GM12892 (cell line): ENCODE measurements at regions not wholly inside any gene's neighbourhood (a gene's known extent, or its start where the extent isn't known, plus 50 kb on each side); places are given as distances from the start of the nearest gene placed in this dataset.

ENCODE experiments used
- DNase-seq: peaks from one replicate; pipeline ENCODE4 v3.0.0; 2011; ENCODE audit not compliant: insufficient read length
- FAIRE-seq: peaks from 2 replicates; lab custom pipeline; 2011; peaks lifted over from hg19 to GRCh38; lab: Jason Lieb, UNC
- POLR2A ChIP-seq: IDR thresholded peaks from 2 replicates; pipeline ENCODE4 v1.6.1; 2011; ENCODE audit warnings: low read depth, low read length, control low read depth
- POLR2AphosphoS5 ChIP-seq: IDR thresholded peaks from 2 replicates; pipeline ENCODE4 v1.6.1; 2011; ENCODE audit warnings: low read depth, low read length, control low read depth
- TAF1 ChIP-seq: IDR thresholded peaks from 2 replicates; pipeline ENCODE4 v1.6.1; 2011; ENCODE audit warnings: low read depth, mild to moderate bottlenecking, control low read depth, low read length, borderline replicate concordance

DNA sequence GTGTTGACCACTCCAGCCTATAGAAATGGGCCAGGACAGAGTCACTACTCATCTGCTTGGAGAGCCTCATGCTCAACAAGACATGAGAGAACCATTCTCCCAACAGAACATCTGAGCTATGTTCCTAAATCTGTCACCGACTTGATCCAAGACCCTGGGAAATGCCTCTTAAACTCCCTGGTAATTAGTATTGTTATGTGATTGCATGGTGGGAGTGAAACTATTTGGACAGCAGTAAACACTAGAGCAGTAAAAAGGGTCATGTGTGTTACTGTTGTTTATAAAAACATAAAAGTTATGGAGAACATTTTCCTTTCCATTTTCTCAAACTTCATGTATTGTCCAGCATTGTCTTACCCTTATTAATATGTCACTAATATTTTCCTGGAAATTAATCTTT is 369.8 kb upstream of the FAT3 start:
- no peak for TF ChIP-seq TAF1
- no peak for TF ChIP-seq POLR2A
- no peak for TF ChIP-seq POLR2AphosphoS5
- DNase-seq (no peak), FAIRE-seq (no peak)

DNA sequence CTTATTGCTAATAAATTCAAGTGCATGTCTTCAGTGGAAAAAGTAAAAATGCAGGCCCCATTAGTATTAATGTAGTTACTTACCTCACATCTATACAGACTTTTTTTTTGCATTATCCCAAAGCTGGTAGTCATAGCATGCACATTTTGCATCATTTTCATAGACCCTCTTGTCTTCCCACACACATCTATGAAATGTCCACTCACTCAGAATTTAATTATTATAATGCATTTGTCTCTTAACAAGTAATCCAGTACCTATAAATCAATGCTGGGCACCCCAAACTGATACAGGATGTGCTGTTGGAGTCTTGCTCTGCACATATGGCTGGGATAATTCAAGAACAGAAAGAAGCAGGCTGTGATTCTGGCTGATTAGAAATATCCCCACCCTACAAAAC is 370.4 kb upstream of the FAT3 start:
- TF ChIP-seq POLR2AphosphoS5 = no peak
- DNase-seq (no peak), FAIRE-seq (no peak)

DNA sequence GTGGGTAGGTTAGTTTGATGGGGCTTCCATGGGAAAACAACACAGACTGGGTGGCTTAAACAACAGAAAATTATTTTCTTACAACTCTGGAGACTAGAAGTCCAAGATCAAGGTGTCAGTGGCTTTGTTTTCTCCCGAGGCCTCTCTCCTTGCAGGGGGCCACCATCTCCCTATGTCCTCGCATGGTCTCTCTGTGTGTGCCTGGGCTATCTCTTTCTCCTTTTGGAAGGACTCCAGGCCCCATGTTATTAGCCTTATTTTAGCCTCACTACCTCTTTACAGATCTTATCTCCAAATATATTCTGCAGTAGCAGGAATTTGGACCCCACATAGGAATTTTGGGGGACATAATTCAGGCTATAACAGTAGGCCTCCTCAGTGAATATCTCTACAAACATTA is 372.7 kb upstream of the FAT3 start:
- DNase-seq (no peak), FAIRE-seq (no peak)
- no peak for TF ChIP-seq POLR2AphosphoS5
- no peak for TF ChIP-seq TAF1
- TF ChIP-seq POLR2A = no peak

DNA sequence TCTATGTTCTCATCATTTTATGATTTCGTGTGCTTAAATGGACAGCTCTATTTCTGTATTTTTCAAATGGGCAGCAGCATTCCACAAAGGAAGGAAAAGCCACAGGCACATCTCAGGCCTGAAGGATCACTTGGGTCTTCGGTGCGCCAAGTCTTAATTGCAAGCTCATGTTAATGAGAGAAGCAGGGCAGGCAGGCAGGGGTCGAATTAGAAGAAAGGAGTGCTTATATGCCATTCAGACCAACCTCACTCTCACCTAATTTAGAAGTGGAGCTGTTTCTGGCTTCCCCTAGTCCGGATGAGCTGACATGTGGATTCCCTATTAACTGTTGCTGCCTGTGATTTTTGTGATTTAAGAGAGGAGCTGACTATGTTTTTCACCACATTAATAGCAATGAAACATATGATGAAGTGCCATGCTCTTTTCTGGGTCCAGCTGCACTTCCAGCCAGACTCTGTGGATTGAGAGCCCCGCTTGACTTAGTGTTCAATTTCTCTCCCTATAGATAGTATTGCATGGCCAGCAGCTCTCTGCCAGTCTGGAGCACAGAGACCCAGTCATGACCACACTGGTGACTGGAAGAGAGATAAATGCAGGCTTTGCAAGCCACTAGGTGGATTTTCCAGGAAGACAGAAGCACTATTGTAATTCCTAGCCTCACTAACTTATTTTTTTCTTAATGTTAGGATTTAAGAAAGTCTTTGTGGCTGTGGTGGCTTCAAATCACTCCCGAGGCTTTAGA is 373.9 kb upstream of the FAT3 start:
- no peak for FAIRE-seq
- TF ChIP-seq POLR2A (no peak), TAF1 (no peak), POLR2AphosphoS5 (no peak)
- no peak for DNase-seq

GRCh38 chr11:91850021-91850420 is 374.6 kb upstream of the FAT3 start:
- FAIRE-seq (no peak), DNase-seq (no peak)
- no peak for TF ChIP-seq POLR2A
- TF ChIP-seq POLR2AphosphoS5 = no peak
- TF ChIP-seq TAF1 = no peak

DNA sequence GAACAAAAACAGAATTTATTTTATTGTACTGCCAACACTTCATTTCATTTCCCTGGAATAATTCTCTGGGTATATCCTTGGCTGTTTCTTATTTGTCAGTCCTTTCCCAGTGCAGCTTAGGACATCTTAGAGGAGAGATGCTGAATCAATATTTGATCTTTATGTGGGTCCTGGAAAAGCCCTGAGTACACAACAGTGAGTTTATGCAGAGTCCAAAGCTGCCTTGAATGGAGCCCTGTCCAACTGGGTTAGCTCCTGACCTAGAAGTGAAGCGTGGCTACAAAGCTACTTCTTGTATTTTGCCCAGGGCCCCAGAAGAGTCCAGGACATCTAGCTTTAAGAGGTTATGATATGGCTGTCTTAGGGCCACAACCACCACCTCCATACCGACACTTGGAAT is 378.0 kb upstream of the FAT3 start:
- TF ChIP-seq POLR2AphosphoS5 (no peak), TAF1 (no peak), POLR2A (no peak)
- FAIRE-seq = no peak

DNA sequence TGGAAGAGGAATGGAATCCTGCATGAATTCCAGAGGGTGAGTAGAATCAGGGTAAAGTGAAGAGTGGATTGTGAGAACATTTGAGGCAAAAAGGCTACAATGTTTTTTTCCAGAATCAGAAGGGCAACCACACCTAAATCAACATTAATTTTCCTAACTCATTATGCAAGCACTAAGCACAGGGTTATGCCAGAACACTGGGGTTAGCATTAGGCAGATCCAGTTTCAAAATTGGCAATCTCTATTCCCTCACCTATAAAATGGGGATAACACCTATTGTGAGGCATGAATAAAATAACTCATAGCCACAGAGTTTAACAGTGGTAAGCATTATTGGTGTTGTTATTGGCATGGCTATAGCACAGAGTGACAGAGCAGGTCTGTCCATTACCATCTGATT is 378.6 kb upstream of the FAT3 start:
- DNase-seq = no peak
- TF ChIP-seq TAF1 (no peak), POLR2AphosphoS5 (no peak), POLR2A (no peak)
- FAIRE-seq = no peak

More for the DNA sequence above, 378.0 kb upstream of the FAT3 start:
- DNase-seq = no peak

GRCh38 chr11:91840640-91841240 is 383.9 kb upstream of the FAT3 start:
- FAIRE-seq (no peak), DNase-seq (no peak)
- TF ChIP-seq POLR2AphosphoS5 (no peak), POLR2A (no peak), TAF1 (no peak)

DNA sequence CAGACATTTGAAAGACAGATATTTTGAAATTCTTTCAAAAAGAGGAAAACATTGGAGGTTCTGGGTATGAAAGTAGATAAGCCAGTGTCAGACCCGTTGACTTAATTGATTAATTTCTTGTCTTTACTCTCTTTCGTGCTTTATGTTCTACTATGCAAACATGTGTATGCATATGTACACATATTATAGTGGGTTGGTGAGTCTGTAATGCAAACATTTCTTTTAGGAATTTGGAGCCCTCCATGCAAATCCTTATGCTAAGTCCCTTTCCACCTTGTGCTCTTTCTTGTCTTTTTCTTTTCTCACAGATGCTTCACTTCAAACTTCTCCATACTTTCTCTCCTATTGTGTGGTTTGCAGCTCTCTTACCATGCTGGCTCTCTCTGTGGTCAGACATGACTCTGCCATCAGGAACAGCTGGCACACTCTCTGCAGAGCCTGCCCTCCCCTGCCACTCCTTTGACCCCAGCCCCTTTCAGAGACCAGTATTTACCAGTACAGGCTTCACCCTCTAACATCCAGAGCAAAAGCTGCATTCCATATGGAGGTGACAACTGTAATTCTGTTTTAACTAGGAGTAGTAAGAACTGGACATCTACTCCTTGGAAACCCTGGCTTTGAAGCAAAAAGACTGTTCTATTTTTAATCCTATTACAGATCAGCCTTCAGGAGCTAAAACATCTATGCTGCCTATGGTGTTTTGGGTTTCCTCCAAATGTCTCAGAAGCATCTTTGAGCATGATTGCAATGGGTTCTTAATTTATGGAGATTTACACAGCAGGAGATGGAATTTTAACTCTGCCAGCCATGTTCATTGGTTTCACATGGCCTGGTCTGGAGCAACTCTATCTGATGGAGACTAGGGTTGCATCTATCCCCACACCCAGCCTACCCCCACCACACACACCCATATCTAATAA is 386.9 kb upstream of the FAT3 start:
- FAIRE-seq (no peak), DNase-seq (no peak)
- no peak for TF ChIP-seq TAF1
- TF ChIP-seq POLR2A = no peak
- TF ChIP-seq POLR2AphosphoS5 = no peak

GRCh38 chr11:91835051-91835560 is 389.5 kb upstream of the FAT3 start:
- DNase-seq (no peak), FAIRE-seq (no peak)
- TF ChIP-seq POLR2AphosphoS5 (no peak), POLR2A (no peak), TAF1 (no peak)

DNA sequence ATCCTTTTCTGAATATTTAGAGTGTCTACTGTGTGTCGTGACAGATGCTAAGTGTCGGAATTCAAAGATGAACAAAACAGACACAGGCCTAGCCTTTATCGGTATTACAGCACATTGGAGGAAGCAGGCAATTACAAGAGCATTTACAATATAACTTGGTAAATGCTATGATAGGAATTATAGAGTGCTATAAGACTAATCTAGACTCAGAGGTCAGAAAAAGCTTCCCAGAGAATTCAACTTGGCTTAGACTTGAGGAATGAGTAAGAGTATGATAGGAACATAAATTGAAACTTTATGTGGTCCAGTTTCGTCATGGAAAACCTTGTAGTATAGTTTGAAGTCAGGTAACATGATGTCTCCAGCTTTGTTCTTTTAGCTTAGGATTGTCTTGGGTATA is 395.7 kb upstream of the FAT3 start:
- DNase-seq (no peak), FAIRE-seq (no peak)
- TF ChIP-seq POLR2A (no peak), TAF1 (no peak), POLR2AphosphoS5 (no peak)
